ENCODE measurements at regions not wholly inside any gene's neighbourhood (a gene's known extent, or its start where the extent isn't known, plus 50 kb on each side); places are given as distances from the start of the nearest gene placed in this dataset.

GRCh38 chr22:27429476-27429875 is 372.1 kb downstream of the MN1 start:
- no peak for TF ChIP-seq CTCF (IDR thresholded peaks at IDR 0.05)
- Histone ChIP-seq H3K4me3 (no peak overlapping the region), H3K27me3 (no peaks in the 10 kb centered on the region), H3K36me3 (peaks cover 0 to 5% (median 0%) of the 10 kb centered on the region in 3 donors), H3K4me1 (no peaks in the 10 kb centered on the region), H3K27ac (no peak overlapping the region), H3K9me3 (peaks cover 0 to 11% (median 10%) of the 10 kb centered on the region in 3 donors)
- DNase-seq: no peak
- intact Hi-C loops (cut with DNase I; ENCODE audit: low total_unique reads): no loop called here

DNA sequence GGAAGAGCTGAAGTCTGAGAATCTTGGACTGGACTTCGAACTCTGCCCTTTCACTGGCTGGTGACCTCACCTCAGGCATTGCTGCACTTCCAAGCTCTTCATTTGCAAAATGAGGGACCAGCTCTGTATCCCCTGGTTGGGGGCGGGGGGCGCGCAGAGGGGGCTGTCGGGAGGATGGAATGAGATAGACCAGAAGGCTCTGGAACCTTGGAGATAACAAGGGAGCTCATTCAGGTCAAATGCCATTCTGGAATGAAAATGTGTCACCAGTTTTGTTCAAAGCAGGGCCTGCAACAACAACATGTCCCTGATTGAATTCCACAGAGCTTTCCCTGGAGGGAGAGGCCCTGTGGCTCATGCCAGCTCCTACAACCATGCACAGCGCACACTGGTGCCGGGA is 370.5 kb downstream of the MN1 start:
- Histone ChIP-seq H3K4me3 (no peak overlapping the region), H3K4me1 (no peaks in the 10 kb centered on the region), H3K9me3 (peaks cover 0 to 11% (median 10%) of the 10 kb centered on the region in 3 donors), H3K27me3 (no peaks in the 10 kb centered on the region), H3K27ac (no peak overlapping the region), H3K36me3 (peaks cover 0 to 5% (median 0%) of the 10 kb centered on the region in 3 donors)
- no peak for TF ChIP-seq CTCF (IDR thresholded peaks at IDR 0.05)
- DNase-seq: no peak
- intact Hi-C loops (cut with DNase I; ENCODE audit: low total_unique reads): no loop called here

DNA sequence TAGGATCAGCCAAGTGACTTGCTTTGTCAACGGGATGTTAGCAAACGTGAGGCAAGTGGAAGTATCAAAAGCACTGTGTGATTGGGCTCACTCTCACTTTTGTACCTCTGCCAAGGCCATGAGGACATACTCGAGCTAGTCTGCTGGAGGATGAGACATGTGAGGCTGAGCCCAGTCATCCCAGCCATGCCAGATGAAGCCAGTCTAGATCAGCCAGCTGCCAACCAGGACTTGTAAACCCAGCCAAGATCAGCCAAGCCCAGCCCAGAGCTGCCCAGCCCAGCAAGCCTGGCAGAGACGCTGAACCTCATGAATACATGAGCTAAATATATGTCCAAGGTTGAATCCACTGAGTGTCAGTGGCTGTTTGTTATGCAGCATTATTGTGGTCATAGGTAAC is 369.7 kb downstream of the MN1 start:
- Histone ChIP-seq H3K4me3 (no peak overlapping the region), H3K36me3 (peaks cover 0 to 5% (median 0%) of the 10 kb centered on the region in 3 donors), H3K9me3 (peaks cover 0 to 11% (median 10%) of the 10 kb centered on the region in 3 donors), H3K27ac (no peak overlapping the region), H3K4me1 (no peaks in the 10 kb centered on the region), H3K27me3 (no peaks in the 10 kb centered on the region)
- intact Hi-C loops (cut with DNase I; ENCODE audit: low total_unique reads): no loop called here
- no peak for TF ChIP-seq CTCF (IDR thresholded peaks at IDR 0.05)
- DNase-seq: no peak

DNA sequence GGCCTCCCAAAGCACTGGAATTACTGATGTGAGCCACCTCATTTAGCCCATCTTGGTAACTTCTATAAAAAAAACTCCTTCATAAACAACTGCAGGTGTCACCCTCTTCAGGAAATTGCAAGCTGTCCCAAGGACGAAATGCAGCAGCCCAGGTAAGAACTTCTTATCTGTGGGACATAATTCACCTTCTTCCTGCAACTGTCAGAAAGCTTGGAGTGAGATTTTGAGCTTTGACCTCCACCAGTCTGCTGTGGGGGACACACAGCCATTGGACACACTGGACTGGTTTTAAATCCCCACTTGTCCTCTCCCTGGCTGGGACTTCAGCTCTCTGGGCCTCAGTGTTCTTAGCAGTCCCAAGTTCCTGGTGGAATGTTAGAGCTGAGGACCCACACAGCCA is 368.5 kb downstream of the MN1 start:
- H3K4me3 ChIP-seq: no peak overlapping the region
- peaks cover 0 to 11% (median 10%) of the 10 kb centered on the region in 3 donors for H3K9me3 ChIP-seq
- H3K4me1 ChIP-seq: peaks cover 0 to 5% (median 2%) of the 10 kb centered on the region in 4 donors
- intact Hi-C loops (cut with DNase I; ENCODE audit: low total_unique reads): no loop called here
- no peak for DNase-seq
- H3K36me3 ChIP-seq: peaks cover 0 to 5% (median 0%) of the 10 kb centered on the region in 3 donors
- H3K27me3 ChIP-seq: no peaks in the 10 kb centered on the region
- TF ChIP-seq CTCF (IDR thresholded peaks at IDR 0.05): no peak
- H3K27ac ChIP-seq: no peak overlapping the region

- H3K27me3 ChIP-seq: no peaks in the 10 kb centered on the region
- H3K36me3 ChIP-seq: peaks cover 0 to 5% (median 0%) of the 10 kb centered on the region in 3 donors
- intact Hi-C loops (cut with DNase I; ENCODE audit: low total_unique reads): no loop called here
- DNase-seq: no peak
- H3K4me3 ChIP-seq: no peak overlapping the region
- no peak overlapping the region for H3K27ac ChIP-seq
- no peak for TF ChIP-seq CTCF (IDR thresholded peaks at IDR 0.05)
- peaks cover 0 to 11% (median 10%) of the 10 kb centered on the region in 3 donors for H3K9me3 ChIP-seq
- peaks cover 0 to 11% (median 8%) of the 10 kb centered on the region in 4 donors for H3K4me1 ChIP-seq
Observed at GRCh38 chr22:27433585-27434190, 367.9 kb downstream of the MN1 start.

Measured in tibial artery (tissue), 4 donors.